DMS79 treated with DMSO at 0.1 percent for 48 hours (cell line): ENCODE measurements at regions not wholly inside any gene's neighbourhood (a gene's known extent, or its start where the extent isn't known, plus 50 kb on each side); places are given as distances from the start of the nearest gene placed in this dataset.
A peak's percentile ranks its signal among the peaks of the same experiment; 100 is the strongest.

Experiments used
- DNase-seq: peaks from one replicate; lab custom pipeline; 2025; lab: John Stamatoyannopoulos, UW

- DNase-seq: no peak
Measured at GRCh38 chrX:45300638-45301037, 100.0 kb upstream of the DIPK2B start.

GRCh38 chrX:45295259-45295986, 94.7 kb upstream of the DIPK2B start:
- peak; percentile 1 for DNase-seq

- no peak for DNase-seq
Measured at GRCh38 chrX:45274576-45274975, 73.9 kb upstream of the DIPK2B start.

- DNase-seq: no peak
Measured at GRCh38 chrX:45267007-45267406, 66.3 kb upstream of the DIPK2B start.

- DNase-seq: no peak
Measured at GRCh38 chrX:45266456-45266855, 65.8 kb upstream of the DIPK2B start.

GRCh38 chrX:45264865-45265264, 64.2 kb upstream of the DIPK2B start:
- no peak for DNase-seq

- no peak for DNase-seq
Measured at GRCh38 chrX:45261471-45261870, 60.8 kb upstream of the DIPK2B start.

- DNase-seq: no peak
Measured at GRCh38 chrX:45261005-45261404, 60.3 kb upstream of the DIPK2B start.

GRCh38 chrX:45258731-45259402, 58.2 kb upstream of the DIPK2B start:
- no peak for DNase-seq
